Astrocyte (in vitro differentiated cells and primary cell): ENCODE measurements at regions not wholly inside any gene's neighbourhood (a gene's known extent, or its start where the extent isn't known, plus 50 kb on each side); places are given as distances from the start of the nearest gene placed in this dataset.

Source experiments
- DNase-seq: peaks from one replicate; pipeline ENCODE4 v3.0.0-alpha.2; 2010; ENCODE audit warnings: low read depth
- FAIRE-seq: peaks from 2 replicates; lab custom pipeline; 2011; peaks lifted over from hg19 to GRCh38; lab: Jason Lieb, UNC
- H2AFZ ChIP-seq: 2 replicates; pipeline ENCODE4 v1.6.0; 2012; ENCODE audit warnings: low read depth, low read length, inconsistent platforms
- H3K27ac ChIP-seq: 2 replicates; pipeline ENCODE4 v1.5.1; 2011; ENCODE audit warnings: low read depth, low read length, inconsistent platforms
- H3K27me3 ChIP-seq: 2 replicates; pipeline ENCODE4 v1.6.0; 2011; ENCODE audit warnings: low read length, inconsistent platforms; ENCODE audit not compliant: insufficient read depth
- H3K36me3 ChIP-seq: 2 replicates; pipeline ENCODE4 v1.5.1; 2011; ENCODE audit warnings: low read length, inconsistent platforms; ENCODE audit not compliant: insufficient read depth
- H3K4me1 ChIP-seq: 2 replicates; pipeline ENCODE4 v1.5.1; 2011; ENCODE audit warnings: low read length, inconsistent platforms; ENCODE audit not compliant: insufficient read depth
- H3K4me2 ChIP-seq: 2 replicates; pipeline ENCODE4 v1.6.0; 2012; ENCODE audit warnings: low read length, inconsistent platforms
- H3K4me3 ChIP-seq: 2 replicates; pipeline ENCODE4 v1.5.1; 2011; ENCODE audit warnings: low read depth, mild to moderate bottlenecking, low read length, inconsistent platforms; ENCODE audit not compliant: insufficient read depth
- H3K79me2 ChIP-seq: 2 replicates; pipeline ENCODE4 v1.6.0; 2012; ENCODE audit warnings: mild to moderate bottlenecking, low read length, inconsistent platforms; ENCODE audit not compliant: insufficient read depth
- H3K9ac ChIP-seq: 2 replicates; pipeline ENCODE4 v1.6.0; 2012; ENCODE audit warnings: mild to moderate bottlenecking, low read length, inconsistent platforms
- H3K9me3 ChIP-seq: 2 replicates; pipeline ENCODE4 v1.5.1; 2012; ENCODE audit warnings: low read depth, mild to moderate bottlenecking, low read length, inconsistent platforms; ENCODE audit not compliant: insufficient read depth
- H4K20me1 ChIP-seq: 2 replicates; pipeline ENCODE4 v1.6.0; 2012; ENCODE audit warnings: low read length, inconsistent platforms; ENCODE audit not compliant: insufficient read depth
- H3K27ac Mint-ChIP-seq: one replicate; pipeline ENCODE4 v1.8.0; 2021; ENCODE audit warnings: mild to moderate bottlenecking, mixed read lengths; ENCODE audit not compliant: unreplicated experiment
- H3K27me3 Mint-ChIP-seq: one replicate; pipeline ENCODE4 v1.8.0; 2021; ENCODE audit warnings: low read depth, mixed read lengths; ENCODE audit not compliant: unreplicated experiment
- H3K36me3 Mint-ChIP-seq: one replicate; pipeline ENCODE4 v1.8.0; 2021; ENCODE audit warnings: low read depth, mixed read lengths; ENCODE audit not compliant: unreplicated experiment
- H3K4me1 Mint-ChIP-seq: one replicate; pipeline ENCODE4 v1.8.0; 2021; ENCODE audit warnings: low read depth, mixed read lengths; ENCODE audit not compliant: unreplicated experiment
- H3K4me3 Mint-ChIP-seq: one replicate; pipeline ENCODE4 v1.8.0; 2021; ENCODE audit warnings: mild to moderate bottlenecking, moderate library complexity, mixed read lengths; ENCODE audit not compliant: unreplicated experiment
- H3K9me3 Mint-ChIP-seq: one replicate; pipeline ENCODE4 v1.8.0; 2021; ENCODE audit warnings: mild to moderate bottlenecking, mixed read lengths; ENCODE audit not compliant: unreplicated experiment
- CTCF ChIP-seq: IDR thresholded peaks from 2 replicates; pipeline ENCODE4 v1.5.1; 2011; ENCODE audit warnings: low read depth, mild to moderate bottlenecking, inconsistent platforms, low read length, moderate library complexity; ENCODE audit not compliant: insufficient read depth
- EZH2 ChIP-seq: IDR thresholded peaks from 2 replicates; pipeline ENCODE4 v1.6.1; 2012; ENCODE audit warnings: mild to moderate bottlenecking, low read length, inconsistent platforms; ENCODE audit not compliant: insufficient read depth

DNA sequence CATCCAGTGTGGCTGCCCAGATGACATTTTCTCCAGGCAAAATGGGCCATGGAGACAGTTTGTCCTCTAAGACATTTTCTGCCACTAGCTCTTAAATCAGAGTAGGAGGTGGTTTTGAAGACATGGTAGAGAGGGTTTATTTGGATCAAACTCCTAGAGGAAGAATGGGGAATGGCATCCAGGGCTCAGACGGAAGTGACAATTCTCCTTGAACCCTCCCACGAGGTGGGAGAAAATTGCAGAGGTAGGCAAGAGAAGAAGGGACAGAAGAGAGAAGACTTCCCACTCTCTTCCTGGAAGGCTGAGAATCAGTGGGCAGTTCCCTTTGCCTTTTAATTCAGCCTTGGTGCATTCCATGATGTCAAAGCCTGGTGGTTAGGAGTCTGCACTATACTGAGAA, 194.0 kb downstream of the SMIM20 start:
- DNase-seq, result no peak
- H3K36me3 ChIP-seq, result no peaks in the 10 kb centered on the region
- no peak overlapping the region for H3K4me3 Mint-ChIP-seq
- H3K9ac ChIP-seq, result no peak overlapping the region
- no peak overlapping the region for H3K27ac ChIP-seq
- no peaks in the 10 kb centered on the region for H3K27me3 ChIP-seq
- no peak for FAIRE-seq
- no peaks in the 10 kb centered on the region for H4K20me1 ChIP-seq
- H3K4me1 ChIP-seq, result no peaks in the 10 kb centered on the region
- peaks cover 19% of the 10 kb centered on the region for H3K9me3 Mint-ChIP-seq
- no peak overlapping the region for H2AFZ ChIP-seq
- H3K9me3 ChIP-seq, result peaks cover 12% of the 10 kb centered on the region
- H3K36me3 Mint-ChIP-seq, result no peaks in the 10 kb centered on the region
- no peak for TF ChIP-seq CTCF
- no peak for TF ChIP-seq EZH2
- H3K27ac Mint-ChIP-seq, result no peak overlapping the region
- H3K27me3 Mint-ChIP-seq, result peaks cover 2% of the 10 kb centered on the region
- peaks cover 11% of the 10 kb centered on the region for H3K4me1 Mint-ChIP-seq
- H3K4me2 ChIP-seq, result no peak overlapping the region
- H3K4me3 ChIP-seq, result no peak overlapping the region
- no peaks in the 10 kb centered on the region for H3K79me2 ChIP-seq

- H3K9me3 ChIP-seq, result peaks cover 19% of the 10 kb centered on the region
- no peaks in the 10 kb centered on the region for H3K79me2 ChIP-seq
- no peak for FAIRE-seq
- H2AFZ ChIP-seq, result no peak overlapping the region
- H3K36me3 ChIP-seq, result no peaks in the 10 kb centered on the region
- Mint-ChIP-seq H3K27ac (no peak overlapping the region), H3K9me3 (peaks cover 33% of the 10 kb centered on the region), H3K27me3 (peaks cover 2% of the 10 kb centered on the region), H3K4me1 (peaks cover 11% of the 10 kb centered on the region), H3K4me3 (no peak overlapping the region), H3K36me3 (no peaks in the 10 kb centered on the region)
- no peaks in the 10 kb centered on the region for H3K4me1 ChIP-seq
- H4K20me1 ChIP-seq, result no peaks in the 10 kb centered on the region
- H3K4me3 ChIP-seq, result no peak overlapping the region
- H3K9ac ChIP-seq, result no peak overlapping the region
- no peak for TF ChIP-seq EZH2
- TF ChIP-seq CTCF, result no peak
- H3K27ac ChIP-seq, result no peak overlapping the region
- no peak overlapping the region for H3K4me2 ChIP-seq
- no peaks in the 10 kb centered on the region for H3K27me3 ChIP-seq
- no peak for DNase-seq
Measured at GRCh38 chr4:26110493-26110892, 196.5 kb downstream of the SMIM20 start.

DNA sequence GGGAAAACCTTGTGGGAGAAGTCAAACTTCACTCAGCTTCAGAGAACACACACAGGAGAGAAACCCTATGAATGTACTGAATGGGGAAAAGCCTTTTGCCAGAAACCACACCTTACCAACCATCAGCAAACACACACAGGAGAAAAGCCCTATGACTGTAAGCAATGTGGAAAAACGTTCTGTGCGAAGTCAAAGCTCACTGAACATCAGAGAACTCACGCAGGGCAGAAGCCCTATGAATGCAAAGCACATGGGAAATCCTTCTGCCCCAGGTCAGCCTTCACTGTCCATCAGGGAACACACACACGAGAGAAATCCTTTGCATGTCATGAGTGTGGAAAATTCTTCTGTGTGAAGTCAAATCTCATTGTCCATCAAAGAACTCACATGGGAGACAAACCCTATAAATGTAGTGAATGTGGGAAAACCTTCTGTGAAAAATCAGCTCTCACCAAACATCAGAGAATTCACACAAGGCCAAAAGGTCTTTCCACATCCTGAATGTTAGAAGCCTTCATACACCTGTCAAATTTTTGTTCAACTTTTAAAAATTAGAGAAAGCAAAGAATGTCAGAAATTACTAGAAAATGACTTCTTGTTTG, 199.4 kb downstream of the SMIM20 start:
- Histone ChIP-seq H3K9me3 (peaks cover 19% of the 10 kb centered on the region), H3K4me3 (no peak overlapping the region), H3K4me2 (no peak overlapping the region), H3K27ac (no peak overlapping the region), H4K20me1 (no peaks in the 10 kb centered on the region), H2AFZ (no peak overlapping the region), H3K27me3 (no peaks in the 10 kb centered on the region), H3K9ac (no peak overlapping the region), H3K36me3 (no peaks in the 10 kb centered on the region), H3K4me1 (no peaks in the 10 kb centered on the region), H3K79me2 (no peaks in the 10 kb centered on the region)
- H3K4me3 Mint-ChIP-seq, result no peak overlapping the region
- H3K27ac Mint-ChIP-seq, result no peak overlapping the region
- DNase-seq (no peak), FAIRE-seq (no peak)
- H3K9me3 Mint-ChIP-seq, result peaks cover 39% of the 10 kb centered on the region
- no peaks in the 10 kb centered on the region for H3K36me3 Mint-ChIP-seq
- no peaks in the 10 kb centered on the region for H3K27me3 Mint-ChIP-seq
- TF ChIP-seq CTCF, result no peak
- no peak for TF ChIP-seq EZH2
- H3K4me1 Mint-ChIP-seq, result no peaks in the 10 kb centered on the region
